NCI-H345 treated with DMSO at 0.1 percent for 48 hours (cell line): ENCODE measurements at regions not wholly inside any gene's neighbourhood (a gene's known extent, or its start where the extent isn't known, plus 50 kb on each side); places are given as distances from the start of the nearest gene placed in this dataset.
"Not testable (repeated sequence)": the region's sequence is repeated elsewhere in the genome, so short reads cannot be mapped to it uniquely, and the experiment has no call there.

Source experiments
- DNase-seq: peaks from one replicate; lab custom pipeline; 2025; ENCODE audit not compliant: unreplicated experiment; lab: John Stamatoyannopoulos, UW

DNA sequence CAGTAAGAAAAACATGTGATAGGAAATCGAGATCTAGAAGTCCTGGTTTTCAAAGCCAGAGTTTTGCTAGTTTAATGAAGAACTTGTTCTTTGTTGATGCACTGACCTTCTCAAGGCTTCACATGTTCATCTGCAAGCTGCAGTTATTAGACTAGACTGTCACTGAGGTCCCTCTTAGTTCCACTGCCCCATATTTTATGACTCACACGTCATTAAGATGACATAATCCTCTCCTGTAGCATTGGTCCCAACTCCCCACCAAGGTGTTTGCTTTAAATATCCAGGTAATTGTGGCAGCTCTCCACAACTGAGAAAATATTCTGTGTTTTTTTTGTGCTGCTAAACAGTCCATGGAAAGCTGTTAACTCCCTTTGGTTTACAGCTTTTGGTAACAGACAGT lies 149.7 kb downstream of the MREG start:
- DNase-seq: no peak

GRCh38 chr2:215862351-215862771 lies 151.0 kb downstream of the MREG start:
- DNase-seq: no peak

DNA sequence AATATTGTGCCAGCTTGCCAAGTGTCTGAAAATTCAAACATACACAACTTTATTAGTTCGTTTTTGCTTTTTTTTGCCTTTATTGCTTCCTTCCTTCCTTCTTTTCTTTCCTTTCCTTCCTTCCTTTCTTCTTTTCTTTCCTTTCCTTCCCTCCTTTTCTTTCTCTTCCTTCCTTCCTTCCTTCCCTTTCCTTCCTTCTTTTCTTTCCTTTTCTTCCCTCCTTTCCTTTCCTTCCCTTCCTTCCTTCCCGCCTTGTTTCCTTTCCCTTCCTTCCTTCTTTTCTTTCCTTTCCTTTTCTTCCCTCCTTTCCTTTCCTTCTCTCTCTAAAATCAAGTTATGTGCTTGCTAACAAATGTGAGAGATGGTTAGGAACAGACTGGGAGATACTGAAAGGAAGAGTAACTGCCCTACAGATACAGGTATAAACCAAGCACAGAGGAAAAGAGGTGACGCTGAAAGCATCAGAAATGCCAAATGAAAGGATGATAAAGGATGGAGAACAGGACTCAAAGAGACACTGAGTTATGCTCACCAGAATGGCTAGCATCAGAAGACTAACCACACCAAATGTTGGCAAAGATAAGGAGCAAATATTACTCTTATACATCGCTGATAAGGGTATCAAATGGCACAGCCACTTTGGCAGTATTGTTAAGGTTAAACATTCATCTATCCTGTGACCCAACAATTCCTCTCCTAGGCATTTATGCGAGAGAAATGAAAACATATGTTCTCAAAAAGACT lies 151.6 kb downstream of the MREG start:
- DNase-seq: no peak

DNA sequence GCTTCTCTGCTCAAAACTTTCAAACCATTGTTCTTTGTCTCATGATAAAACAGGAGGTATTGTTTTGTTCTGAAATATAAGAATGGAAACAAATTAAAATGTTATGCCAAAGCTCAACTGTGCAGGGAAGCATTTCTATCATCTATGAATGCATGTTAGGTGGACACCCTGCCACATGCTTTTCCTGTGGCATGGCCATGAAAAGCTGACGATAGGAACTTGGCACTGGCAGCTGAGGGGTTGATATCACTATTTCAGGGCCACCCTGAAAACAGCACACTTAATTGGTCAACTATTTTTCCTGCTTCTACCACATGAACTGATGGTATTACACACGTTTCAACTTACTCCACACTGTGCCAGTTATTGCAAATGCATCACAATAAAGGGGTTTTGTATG lies 157.3 kb downstream of the MREG start:
- DNase-seq: no peak

- DNase-seq: not testable (repeated sequence)
Observed at GRCh38 chr2:215855308-215855707, 158.0 kb downstream of the MREG start.

- no peak for DNase-seq
Observed at GRCh38 chr2:215854008-215854407, 159.3 kb downstream of the MREG start.

DNA sequence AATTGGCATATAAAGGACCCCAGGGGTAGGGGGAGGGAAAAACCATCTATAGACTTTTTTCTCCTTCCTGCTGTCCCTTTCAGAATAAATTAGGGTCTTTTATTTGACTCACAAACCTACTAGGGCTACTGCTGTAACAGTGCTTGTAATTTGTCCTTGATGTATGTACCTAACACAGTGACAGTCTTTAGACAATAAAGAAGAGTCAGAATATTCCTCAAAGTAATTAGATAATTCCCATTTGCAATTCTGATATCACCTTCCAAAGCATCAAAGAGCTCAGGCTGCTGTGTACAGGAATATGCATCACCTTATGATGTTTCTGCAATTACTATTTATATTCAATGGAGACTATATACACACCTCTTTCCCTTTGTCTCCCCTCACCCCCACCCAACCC lies 161.7 kb downstream of the MREG start:
- no peak for DNase-seq

GRCh38 chr2:215851082-215851481 lies 162.3 kb downstream of the MREG start:
- no peak for DNase-seq

- DNase-seq: no peak
Observed at GRCh38 chr2:215850380-215850779, 163.0 kb downstream of the MREG start.

GRCh38 chr2:215849771-215850170 lies 163.6 kb downstream of the MREG start:
- DNase-seq: no peak

- no peak for DNase-seq
Observed at GRCh38 chr2:215848698-215849097, 164.7 kb downstream of the MREG start.

- no peak for DNase-seq
Observed at GRCh38 chr2:215848146-215848545, 165.2 kb downstream of the MREG start.

- no peak for DNase-seq
Observed at GRCh38 chr2:215847718-215848117, 165.6 kb downstream of the MREG start.

- DNase-seq: no peak
Observed at GRCh38 chr2:215847056-215847455, 166.3 kb downstream of the MREG start.

DNA sequence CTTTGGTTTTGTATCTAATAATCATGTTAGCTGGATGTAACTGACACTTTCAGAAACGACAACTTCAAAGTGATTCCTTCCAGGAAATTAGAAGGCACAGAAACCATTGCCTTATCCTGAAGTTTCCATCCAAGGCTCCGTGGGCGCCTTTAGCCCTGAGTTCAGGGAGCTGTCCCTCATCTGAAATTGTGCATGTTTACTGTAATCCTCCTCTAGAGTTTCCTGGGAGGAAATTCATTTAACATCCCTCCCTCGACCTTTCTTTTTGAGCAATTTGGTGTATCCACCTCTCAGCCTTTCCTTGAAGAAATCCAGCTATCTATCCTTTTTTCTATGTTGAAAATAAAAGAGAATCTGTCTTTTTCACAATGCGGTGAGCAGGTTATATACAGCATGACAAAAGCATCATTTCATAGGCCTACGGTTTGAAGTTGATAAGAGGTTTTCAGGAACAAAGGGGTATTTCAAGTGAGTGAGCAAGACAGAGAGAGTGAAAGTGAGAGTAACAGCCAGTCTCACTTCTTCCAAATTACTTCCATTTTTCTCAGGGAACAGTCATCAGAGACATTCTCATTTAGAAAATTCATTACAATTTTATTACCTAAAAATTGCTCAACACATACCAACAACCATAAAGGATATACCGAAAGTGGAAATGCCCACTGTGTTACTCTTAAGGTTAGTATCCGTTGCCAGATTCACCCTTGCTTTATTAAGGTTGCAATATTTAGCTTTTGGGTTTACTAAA lies 167.3 kb downstream of the MREG start:
- no peak for DNase-seq

DNA sequence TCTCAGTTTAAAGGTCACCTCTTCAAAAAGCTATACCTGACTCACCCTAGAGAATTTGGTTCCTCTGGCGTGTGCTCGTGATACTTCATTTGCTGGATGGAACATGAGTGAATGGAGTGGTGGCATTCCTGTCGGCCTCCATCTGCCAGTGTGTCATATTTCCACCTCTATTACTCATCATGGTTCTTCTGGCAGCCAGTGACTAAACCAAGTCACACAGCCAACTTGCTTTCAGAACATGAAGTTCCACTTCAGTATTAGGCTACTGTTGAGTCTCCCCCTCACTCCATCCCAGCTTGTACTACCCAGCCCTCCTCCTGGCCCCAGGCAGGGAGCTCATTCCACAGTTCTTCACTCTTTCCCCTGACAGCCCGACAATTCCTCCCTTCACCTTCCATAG lies 169.8 kb downstream of the MREG start:
- no peak for DNase-seq

DNA sequence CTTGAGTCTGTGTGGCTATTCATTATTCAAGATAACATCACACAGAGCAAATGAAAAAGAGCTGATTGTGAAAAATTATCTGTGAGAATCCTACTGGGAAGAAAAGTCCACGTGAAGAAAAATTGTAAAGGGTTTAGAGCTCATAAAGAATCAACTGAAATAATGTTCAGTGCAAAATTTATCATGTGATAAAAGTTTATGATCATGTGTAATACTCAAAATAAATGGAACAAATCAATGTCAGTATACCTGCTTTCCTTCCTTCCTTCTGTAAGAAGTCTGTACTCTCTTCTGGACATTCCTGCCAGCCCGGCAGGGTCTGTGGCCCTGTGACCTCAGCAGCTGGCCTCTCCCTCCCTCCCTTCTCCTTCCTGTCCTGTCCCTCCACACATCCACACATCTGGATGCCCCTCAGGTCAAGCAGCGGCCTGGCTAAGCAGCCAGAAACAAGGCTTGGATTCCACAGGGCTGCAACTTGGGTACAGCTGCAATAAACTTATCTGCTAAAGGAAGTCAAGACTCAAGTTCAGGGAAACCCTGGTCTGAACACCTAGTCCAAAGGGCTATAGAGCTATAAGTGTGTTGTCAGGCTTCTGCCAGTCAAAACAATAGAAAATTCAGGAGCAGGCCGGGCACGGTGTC lies 172.1 kb downstream of the MREG start:
- no peak for DNase-seq

DNA sequence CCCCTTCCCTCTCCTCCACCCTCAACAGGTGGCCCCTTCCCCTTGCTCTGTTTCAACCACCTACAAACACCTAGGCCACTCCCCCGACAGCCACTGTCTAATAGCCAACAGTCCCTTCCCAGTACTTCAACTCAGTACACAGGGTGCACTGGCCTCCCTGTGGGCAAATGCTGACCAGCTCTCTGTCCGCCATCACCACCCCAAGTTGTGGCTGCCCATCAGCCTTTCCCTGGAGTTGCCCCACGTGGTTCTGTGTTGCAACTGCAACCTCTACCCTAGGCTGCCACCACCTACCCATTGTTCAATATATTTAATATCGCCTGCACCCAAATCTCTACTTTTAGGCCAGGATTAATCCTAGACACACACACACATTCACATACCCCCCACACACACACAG lies 173.5 kb downstream of the MREG start:
- no peak for DNase-seq

GRCh38 chr2:215839309-215839708 lies 174.0 kb downstream of the MREG start:
- no peak for DNase-seq

DNA sequence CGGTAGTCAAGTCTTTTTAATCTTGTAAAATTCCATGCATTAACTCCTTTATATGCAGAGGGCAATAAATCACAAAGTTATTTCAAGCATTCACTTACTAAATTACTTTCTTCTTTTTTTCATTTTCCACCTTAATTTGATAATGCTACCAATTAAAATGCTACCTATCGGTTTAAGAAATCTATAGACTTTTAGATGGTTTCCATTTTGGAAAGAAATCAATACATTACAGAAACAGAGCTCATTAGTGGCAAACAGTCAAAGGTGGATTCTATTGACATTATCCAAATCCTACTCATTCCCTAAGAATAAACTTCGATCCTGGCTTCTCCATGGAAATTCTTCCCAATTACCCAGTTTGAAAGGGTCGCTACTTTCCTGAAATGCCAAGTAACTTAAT lies 176.5 kb downstream of the MREG start:
- no peak for DNase-seq

DNA sequence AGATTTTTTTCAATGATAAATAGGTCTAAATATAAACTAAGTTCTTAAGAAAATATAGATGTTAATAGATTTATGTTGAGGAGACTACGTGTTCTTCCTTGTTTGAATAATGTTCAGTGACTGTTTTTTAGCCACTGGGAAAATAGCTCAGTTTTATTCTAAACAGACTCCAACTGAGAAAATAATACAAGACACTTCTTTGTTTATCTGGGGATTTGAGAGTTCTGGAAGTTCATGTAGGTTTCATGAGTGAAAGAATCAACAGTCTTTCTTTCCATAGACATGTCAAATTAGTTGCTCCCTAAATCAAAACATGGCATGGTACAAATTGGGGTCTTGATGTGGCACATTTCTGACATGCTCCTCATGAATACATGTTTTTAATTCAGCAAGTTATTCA lies 177.7 kb downstream of the MREG start:
- no peak for DNase-seq

GRCh38 chr2:215835231-215835630 lies 178.1 kb downstream of the MREG start:
- no peak for DNase-seq
